HEK293T (cell line): ENCODE measurements at regions not wholly inside any gene's neighbourhood (a gene's known extent, or its start where the extent isn't known, plus 50 kb on each side); places are given as distances from the start of the nearest gene placed in this dataset.

ENCODE experiments used
- ARNT ChIP-seq: fragments of 450-650 bp; IDR thresholded peaks from 2 replicates; pipeline ENCODE4 v1.6.1; 2017; ENCODE audit warnings: mild to moderate bottlenecking
- BHLHE40 ChIP-seq: fragments of 450-650 bp; IDR thresholded peaks from 2 replicates; pipeline ENCODE4 v1.6.1; 2016; ENCODE audit warnings: mild to moderate bottlenecking, moderate library complexity, borderline replicate concordance
- FOXA1 ChIP-seq: fragments of 450-650 bp; IDR thresholded peaks from 2 replicates; pipeline ENCODE4 v1.6.1; 2016; ENCODE audit warnings: mild to moderate bottlenecking
- HDGF ChIP-seq: fragments of 450-650 bp; IDR thresholded peaks from 2 replicates; pipeline ENCODE4 v1.6.1; 2017; ENCODE audit warnings: antibody characterized with exemption, borderline replicate concordance
- SUZ12 ChIP-seq: fragments of 450-650 bp; IDR thresholded peaks from 2 replicates; pipeline ENCODE4 v1.6.1; 2016; ENCODE audit warnings: mild to moderate bottlenecking

DNA sequence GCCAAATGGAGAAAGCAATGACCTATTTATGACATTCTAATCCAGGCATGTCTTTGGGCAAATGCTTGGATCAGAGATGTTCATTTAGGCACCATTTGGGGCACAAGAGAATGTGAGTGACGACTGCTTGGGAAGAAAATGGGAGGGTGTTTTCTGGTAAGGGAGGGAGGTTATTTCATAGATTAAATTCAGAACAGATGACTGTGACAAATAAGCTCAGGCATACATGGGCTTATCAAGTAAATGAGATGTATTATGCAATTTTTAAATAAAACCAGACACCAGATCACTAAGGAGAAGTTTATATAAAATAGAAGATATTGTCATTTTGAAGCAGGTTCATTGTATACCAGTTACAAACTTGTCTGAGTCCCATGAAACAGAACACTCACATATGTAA lies 71.4 kb upstream of the UGT8 start:
- TF ChIP-seq BHLHE40 (no peak), FOXA1 (no peak), SUZ12 (no peak), ARNT (no peak), HDGF (no peak)
